ENCODE measurements at regions not wholly inside any gene's neighbourhood (a gene's known extent, or its start where the extent isn't known, plus 50 kb on each side); places are given as distances from the start of the nearest gene placed in this dataset.

GRCh38 chrX:137342969-137343368 is 223.0 kb upstream of the ZIC3 start:
- WGBS (ENCODE audit: insufficient coverage), result no CpG with 5 or more reads among the region's 3 CpGs
- no peaks in the 10 kb centered on the region for H3K4me1 ChIP-seq (ENCODE audit: control insufficient read depth in 1 of 2, insufficient read depth in 2 of 2, low read length in 2 of 2)

GRCh38 chrX:137313627-137314026 is 252.3 kb upstream of the ZIC3 start:
- no peaks in the 10 kb centered on the region for H3K4me1 ChIP-seq (ENCODE audit: control insufficient read depth in 1 of 2, insufficient read depth in 2 of 2, low read length in 2 of 2)
- no peak overlapping the region for H2AFZ ChIP-seq (ENCODE audit: insufficient read depth, low read depth, low read length, poor library complexity, severe bottlenecking)
- Mint-ChIP-seq H3K4me3 (no peak overlapping the region), H3K9me3 (peaks cover 0 to 18% (median 0%) of the 10 kb centered on the region in 7 donors), H3K36me3 (no peaks in the 10 kb centered on the region), H3K27ac (no peak overlapping the region), H3K4me1 (no peaks in the 10 kb centered on the region), H3K27me3 (ENCODE audit: low read depth in 3 of 3) (peaks cover 0 to 1% (median 0%) of the 10 kb centered on the region in 3 donors)
- no peak overlapping the region for H3K27ac ChIP-seq (ENCODE audit: low read depth in 1 of 2, low read length in 2 of 2)
- no peak for TF ChIP-seq CTCF (IDR thresholded peaks at IDR 0.05)
- no peak overlapping the region for H3K4me2 ChIP-seq (replicated peaks; ENCODE audit: extremely low read depth, low read length, poor library complexity, severe bottlenecking)
- no peak for DNase-seq
- intact Hi-C loops (cut with micrococcal nuclease), result no loop called here
- H4K20me1 ChIP-seq (ENCODE audit: insufficient read depth, low read length), result no peaks in the 10 kb centered on the region
- H3K4me3 ChIP-seq (replicated peaks in 1 of 3; ENCODE audit: low read depth in 2 of 3, low read length in 3 of 3), result no peak overlapping the region
- no peaks in the 10 kb centered on the region for H3K79me2 ChIP-seq (ENCODE audit: insufficient read depth, low read length)
- H3K9ac ChIP-seq (ENCODE audit: insufficient read depth, low read length, poor library complexity, severe bottlenecking), result no peak overlapping the region
- H3K36me3 ChIP-seq (replicated peaks in 1 of 2; ENCODE audit: control insufficient read depth in 1 of 2, insufficient read depth in 2 of 2, low read length in 2 of 2), result no peaks in the 10 kb centered on the region
- no peaks in the 10 kb centered on the region for H3K27me3 ChIP-seq (ENCODE audit: control insufficient read depth in 2 of 2, insufficient read depth in 2 of 2, low read length in 2 of 2)
- WGBS (ENCODE audit: insufficient coverage), result no CpG with 5 or more reads among the region's 3 CpGs
- H3K9me3 ChIP-seq (replicated peaks in 1 of 2; ENCODE audit: control insufficient read depth in 1 of 2, insufficient read depth in 1 of 2, low read length in 2 of 2), result peaks cover 0 to 7% of the 10 kb centered on the region in 2 donors

More at GRCh38 chrX:137342969-137343368, 223.0 kb upstream of the ZIC3 start:
- H3K4me1 Mint-ChIP-seq, result no peaks in the 10 kb centered on the region
- H3K36me3 Mint-ChIP-seq, result no peaks in the 10 kb centered on the region
- Histone ChIP-seq H4K20me1 (ENCODE audit: insufficient read depth, low read length) (no peaks in the 10 kb centered on the region), H3K9ac (ENCODE audit: insufficient read depth, low read length, poor library complexity, severe bottlenecking) (no peak overlapping the region), H3K4me2 (replicated peaks; ENCODE audit: extremely low read depth, low read length, poor library complexity, severe bottlenecking) (no peak overlapping the region), H3K79me2 (ENCODE audit: insufficient read depth, low read length) (no peaks in the 10 kb centered on the region), H3K27me3 (ENCODE audit: control insufficient read depth in 2 of 2, insufficient read depth in 2 of 2, low read length in 2 of 2) (peaks cover 0 to 2% of the 10 kb centered on the region in 2 donors), H2AFZ (ENCODE audit: insufficient read depth, low read depth, low read length, poor library complexity, severe bottlenecking) (no peak overlapping the region), H3K36me3 (replicated peaks in 1 of 2; ENCODE audit: control insufficient read depth in 1 of 2, insufficient read depth in 2 of 2, low read length in 2 of 2) (no peaks in the 10 kb centered on the region), H3K4me3 (replicated peaks in 1 of 3; ENCODE audit: low read depth in 2 of 3, low read length in 3 of 3) (no peak overlapping the region), H3K9me3 (replicated peaks in 1 of 2; ENCODE audit: control insufficient read depth in 1 of 2, insufficient read depth in 1 of 2, low read length in 2 of 2) (no peaks in the 10 kb centered on the region), H3K27ac (ENCODE audit: low read depth in 1 of 2, low read length in 2 of 2) (no peak overlapping the region)
- intact Hi-C loops (cut with micrococcal nuclease), result no loop called here
- H3K27ac Mint-ChIP-seq, result no peak overlapping the region
- no peak for TF ChIP-seq CTCF (IDR thresholded peaks at IDR 0.05)
- no peak for DNase-seq
- H3K4me3 Mint-ChIP-seq, result no peak overlapping the region
- H3K27me3 Mint-ChIP-seq (ENCODE audit: low read depth in 3 of 3), result peaks cover 0 to 2% (median 0%) of the 10 kb centered on the region in 3 donors
- peaks cover 0 to 2% (median 0%) of the 10 kb centered on the region in 7 donors for H3K9me3 Mint-ChIP-seq
